ENCODE measurements at regions not wholly inside any gene's neighbourhood (a gene's known extent, or its start where the extent isn't known, plus 50 kb on each side); places are given as distances from the start of the nearest gene placed in this dataset.
"Not testable (repeated sequence)": the region's sequence is repeated elsewhere in the genome, so short reads cannot be mapped to it uniquely, and the experiment has no call there.

DNA sequence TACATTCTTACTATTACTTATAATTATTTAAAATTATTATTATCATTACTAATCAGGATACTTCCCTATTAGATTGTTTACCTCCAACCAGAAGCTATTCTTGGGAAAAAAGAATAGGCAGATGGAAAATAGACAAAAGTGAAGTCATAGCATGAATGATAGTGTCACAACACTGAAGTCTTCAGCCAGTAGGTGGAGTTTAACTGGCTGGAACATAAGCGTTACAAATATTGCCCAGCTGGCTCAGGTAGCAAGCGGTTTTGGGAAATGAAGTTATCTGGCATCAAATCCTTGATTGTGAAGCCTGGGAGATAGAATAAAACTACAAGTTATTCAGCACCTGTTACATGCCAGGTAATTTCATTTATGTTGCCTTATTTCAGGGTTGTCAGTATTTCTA is 762.9 kb downstream of the C12orf50 start:
- DNase-seq = no peak

GRCh38 chr12:87259391-87259790 is 769.8 kb downstream of the C12orf50 start:
- no peak for DNase-seq

DNA sequence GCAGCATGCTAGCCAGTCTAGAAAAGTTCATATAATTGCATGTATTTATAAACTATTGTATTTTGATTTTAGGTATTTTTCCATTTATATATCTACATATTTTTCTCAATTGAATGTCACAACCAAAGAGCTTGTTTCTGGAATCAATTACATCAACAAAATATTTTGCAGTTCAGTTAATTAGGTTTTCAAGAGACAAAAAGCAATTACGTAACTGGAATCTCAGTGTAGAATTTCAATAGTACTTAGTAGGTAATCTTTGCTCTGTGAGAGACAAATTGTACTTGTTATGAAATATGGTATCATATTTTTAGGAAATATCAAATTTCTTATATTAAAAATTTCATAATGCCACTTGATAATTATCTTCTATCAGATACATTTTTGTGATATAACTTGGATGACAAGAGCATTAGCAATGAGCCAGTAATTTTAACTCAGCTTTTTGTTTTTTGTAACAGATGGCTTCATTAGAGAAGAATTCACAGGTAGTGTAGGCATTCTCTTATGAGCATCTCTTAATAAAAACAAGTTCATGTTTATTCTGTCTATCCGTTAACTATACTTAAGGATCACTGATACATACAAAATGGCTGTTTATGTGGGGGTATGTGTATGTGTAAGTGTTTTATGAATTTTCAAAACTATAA is 774.7 kb downstream of the C12orf50 start:
- no peak for DNase-seq

GRCh38 chr12:87253157-87253556 is 776.0 kb downstream of the C12orf50 start:
- no peak for DNase-seq

- DNase-seq = no peak
Observed at GRCh38 chr12:87246726-87247125, 782.5 kb downstream of the C12orf50 start.

- no peak for DNase-seq
Observed at GRCh38 chr12:87238466-87238865, 790.7 kb downstream of the C12orf50 start.

DNA sequence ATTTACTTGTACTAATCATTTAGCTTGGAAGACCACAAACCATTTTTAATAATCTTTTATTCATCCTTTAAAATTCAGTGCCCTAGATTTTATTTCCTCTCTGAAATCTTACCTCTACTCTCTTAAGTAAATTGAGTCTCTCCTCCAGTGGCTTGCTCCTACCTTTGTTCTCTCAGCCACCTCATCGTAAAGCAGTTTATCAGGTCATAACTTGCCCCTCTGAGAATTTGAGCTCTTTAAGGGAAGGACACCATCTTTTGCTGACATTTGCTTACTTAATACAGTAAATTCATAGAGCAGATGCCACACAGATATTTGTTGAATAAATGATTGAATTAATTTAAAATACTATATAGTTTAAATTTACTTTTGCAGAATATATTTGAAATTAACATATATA is 794.3 kb downstream of the C12orf50 start:
- no peak for DNase-seq

DNA sequence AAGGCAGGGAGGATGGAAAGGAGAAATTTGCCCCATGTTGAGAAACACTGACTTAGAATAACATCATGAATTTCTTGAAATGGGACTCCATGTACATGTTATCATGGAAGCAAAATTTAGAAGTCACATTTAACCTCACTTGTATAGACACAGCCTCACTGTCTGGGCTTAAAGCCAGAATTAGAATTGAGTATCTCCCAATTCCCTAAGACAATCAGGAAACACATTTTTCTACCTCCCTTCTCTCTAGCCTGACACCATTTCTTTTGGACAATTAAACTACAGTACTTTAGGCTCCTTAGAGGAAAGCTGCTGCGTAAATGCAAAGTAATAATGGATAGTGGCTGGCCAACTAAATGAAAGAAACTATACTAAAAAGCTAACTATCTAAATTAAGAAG is 795.5 kb downstream of the C12orf50 start:
- DNase-seq = no peak

DNA sequence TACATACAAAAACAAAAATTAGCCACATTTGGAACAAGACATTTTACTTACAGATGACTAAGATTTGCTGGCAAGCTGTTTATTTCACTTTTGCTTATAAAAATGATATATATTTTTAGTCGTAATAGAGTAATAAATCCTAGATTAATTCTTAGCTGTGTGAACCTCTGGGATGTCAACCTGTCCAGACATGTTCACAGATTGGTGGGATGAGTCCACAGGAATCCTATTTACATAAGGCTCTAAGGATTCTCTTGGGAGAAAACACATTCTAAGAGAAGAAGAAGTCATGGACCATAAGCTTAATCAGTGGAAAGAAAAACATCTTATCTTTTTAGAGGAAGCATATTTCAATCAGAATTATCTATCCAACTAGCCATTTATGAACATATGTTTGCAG is 797.4 kb downstream of the C12orf50 start:
- no peak for DNase-seq

DNA sequence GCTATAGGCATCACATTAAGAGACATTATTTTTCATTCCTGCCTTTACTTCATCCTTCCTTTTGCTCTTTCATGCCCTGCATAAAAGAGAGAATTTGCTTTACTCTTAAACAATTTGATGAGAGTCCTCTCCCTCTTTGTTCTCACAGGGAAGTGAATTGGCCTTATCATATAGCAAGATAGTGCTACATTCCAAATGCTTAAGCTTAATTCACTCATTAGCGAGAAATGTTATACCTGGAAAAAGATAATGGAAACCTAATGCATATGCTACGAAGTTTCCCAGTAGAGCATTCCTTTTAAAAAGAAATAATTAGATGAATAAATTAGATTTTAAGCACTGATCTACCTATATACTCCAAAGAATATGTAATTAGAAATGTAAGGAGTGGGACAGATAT is 798.8 kb downstream of the C12orf50 start:
- DNase-seq = no peak

DNA sequence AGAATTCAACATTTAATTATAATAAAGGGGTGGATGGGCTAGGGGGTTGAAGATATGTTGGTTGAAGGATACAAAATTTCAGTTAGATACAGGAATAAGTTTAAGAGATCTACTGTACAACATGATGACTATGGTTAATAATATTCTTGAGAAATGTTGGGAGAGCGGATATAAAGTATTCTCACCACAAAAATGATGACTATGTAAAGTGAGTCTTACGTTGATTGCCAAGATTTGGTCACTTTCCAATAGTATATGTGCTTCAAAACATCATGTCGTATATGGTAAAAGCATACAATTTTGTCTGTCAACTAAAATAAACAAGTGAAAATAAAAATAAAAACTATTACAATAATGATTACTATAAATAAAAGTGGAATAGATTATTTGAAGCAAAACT is 802.0 kb downstream of the C12orf50 start:
- DNase-seq = no peak

- no peak for DNase-seq
Observed at GRCh38 chr12:87217491-87217890, 811.7 kb downstream of the C12orf50 start.

DNA sequence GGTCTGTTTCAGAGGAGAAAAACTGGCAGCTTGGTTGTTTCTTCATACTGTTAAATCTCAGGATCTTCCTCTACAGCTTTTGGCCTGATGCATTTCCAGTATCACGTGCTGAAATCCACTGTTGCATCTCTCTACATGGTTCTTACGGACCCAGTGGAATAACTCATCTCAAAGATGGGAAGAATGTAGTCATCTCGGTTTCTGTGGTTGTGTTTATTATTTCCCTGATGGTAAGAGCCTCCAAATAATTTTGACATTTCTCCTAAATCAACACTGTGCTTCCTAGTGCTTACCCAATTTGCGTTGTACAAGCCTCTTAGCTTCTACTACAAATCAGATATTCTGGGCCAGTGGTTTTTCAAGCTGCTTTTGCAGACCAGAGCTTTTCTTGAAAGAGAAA is 812.8 kb downstream of the C12orf50 start:
- no peak for DNase-seq

- DNase-seq = no peak
Observed at GRCh38 chr12:87202189-87202588, 827.0 kb downstream of the C12orf50 start.

DNA sequence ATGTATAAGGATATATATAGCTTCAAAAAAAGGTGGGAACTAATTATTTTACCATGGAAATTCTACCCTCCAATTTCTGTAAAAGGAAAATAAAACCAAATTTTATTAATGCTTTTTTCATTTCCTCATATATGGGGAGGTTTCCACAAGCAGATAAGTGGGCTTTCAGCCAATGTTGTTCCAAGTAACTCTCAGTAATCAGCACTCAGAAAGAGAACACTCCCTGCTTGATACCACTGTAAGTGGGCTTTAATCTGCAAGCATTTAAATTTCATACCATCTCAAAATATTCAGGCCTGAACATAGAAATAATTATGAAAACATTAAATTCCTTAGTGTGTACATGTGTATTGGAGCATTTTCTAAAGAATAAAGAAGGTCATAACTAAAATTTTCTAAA is 827.6 kb downstream of the C12orf50 start:
- no peak for DNase-seq

DNA sequence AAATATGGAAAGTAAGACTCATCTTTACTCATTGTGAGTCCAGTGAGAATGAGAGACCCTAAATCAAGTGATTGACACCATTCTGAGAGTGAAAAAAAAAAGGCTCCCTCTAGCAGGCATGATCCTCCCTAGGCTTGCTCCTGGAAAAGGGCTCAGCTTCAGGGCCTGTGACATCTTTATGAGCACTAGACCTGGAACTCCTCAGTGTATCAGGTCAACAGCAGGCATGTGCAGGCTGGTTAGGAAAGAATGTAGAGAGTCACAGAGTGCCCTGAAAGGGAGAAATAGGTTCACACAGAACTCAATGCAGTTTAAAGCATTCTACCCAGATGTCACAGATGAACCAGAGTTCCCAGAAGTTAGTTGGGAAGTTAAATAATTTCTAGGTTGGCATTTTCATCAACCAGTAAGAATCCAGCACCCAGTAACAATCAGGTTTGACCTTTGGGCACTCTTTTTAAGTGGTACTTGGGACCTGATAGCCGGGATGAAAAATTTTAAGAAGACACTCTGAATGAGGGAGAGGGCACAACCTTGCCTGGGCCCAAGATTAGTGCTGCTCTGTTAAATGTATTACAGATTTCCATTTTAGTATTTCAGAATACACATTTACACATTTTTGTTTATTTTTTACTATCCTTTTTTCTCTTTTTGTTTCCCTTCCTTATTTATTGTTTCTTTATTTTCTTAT is 828.8 kb downstream of the C12orf50 start:
- no peak for DNase-seq

DNA sequence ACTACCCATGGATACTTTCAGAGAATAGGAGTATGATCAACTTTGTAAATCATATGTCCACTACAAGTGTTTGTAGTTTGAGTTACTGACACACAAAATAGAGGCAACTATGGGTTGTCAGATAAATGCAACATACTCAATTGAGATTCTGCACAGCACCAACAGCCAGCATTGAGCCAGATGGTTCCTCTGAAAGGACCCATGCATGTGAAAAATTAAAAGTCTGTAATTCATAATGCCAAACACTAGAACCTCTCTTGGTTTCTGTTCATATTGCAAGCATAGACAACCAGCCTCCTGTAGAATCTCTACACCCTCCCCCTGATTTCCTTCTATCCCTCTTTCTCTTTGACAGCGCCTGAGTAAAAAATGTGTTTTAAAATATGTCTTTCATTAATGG is 831.0 kb downstream of the C12orf50 start:
- DNase-seq = no peak

GRCh38 chr12:87196321-87196720 is 832.9 kb downstream of the C12orf50 start:
- DNase-seq = no peak

GRCh38 chr12:87194389-87194788 is 834.8 kb downstream of the C12orf50 start:
- DNase-seq = not testable (repeated sequence)

GRCh38 chr12:87185367-87185766 is 843.8 kb downstream of the C12orf50 start:
- no peak for DNase-seq

DNA sequence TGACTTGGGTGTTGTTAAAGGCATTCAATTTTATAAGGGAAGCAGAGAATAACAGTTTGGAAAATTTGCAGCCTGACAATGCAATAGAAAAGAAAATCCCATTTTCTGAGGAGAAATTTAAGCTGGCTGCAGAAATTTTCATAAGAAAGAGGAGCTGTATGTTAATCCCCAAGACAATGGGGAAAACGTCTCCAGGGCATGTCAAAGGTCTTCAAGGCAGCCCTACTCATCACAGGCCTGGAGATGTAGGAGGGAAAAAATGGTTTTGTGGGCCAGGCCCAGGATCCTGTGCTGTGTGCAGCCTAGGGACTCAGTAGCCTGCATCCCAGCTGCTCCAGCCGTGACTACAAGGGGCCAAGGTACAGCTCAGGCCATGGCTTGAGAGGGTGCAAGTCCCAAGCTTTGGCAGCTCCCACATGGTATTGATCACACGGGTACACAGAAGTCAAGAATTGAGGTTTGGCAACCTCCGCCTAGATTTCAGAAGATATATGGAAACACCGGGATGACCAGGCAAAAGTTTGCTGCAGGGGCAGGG is 846.4 kb downstream of the C12orf50 start:
- no peak for DNase-seq

GRCh38 chr12:87171356-87171755 is 857.8 kb downstream of the C12orf50 start:
- DNase-seq = no peak

GRCh38 chr12:87169010-87169409 is 860.2 kb downstream of the C12orf50 start:
- DNase-seq = no peak

All from hypothalamus (tissue), 51 donors.